MM.1S (cell line): ENCODE measurements at regions not wholly inside any gene's neighbourhood (a gene's known extent, or its start where the extent isn't known, plus 50 kb on each side); places are given as distances from the start of the nearest gene placed in this dataset.

Source experiments
- DNase-seq: peaks from one replicate; pipeline ENCODE4 v3.0.0-alpha.2; 2015
- H2AFZ ChIP-seq: fragments of 300-600 bp; sonication (generic); 2 replicates; pipeline ENCODE4 v1.6.0; 2016; ENCODE audit warnings: antibody characterized with exemption, low read length
- H3F3A ChIP-seq: fragments of 300-600 bp; sonication (generic); 2 replicates; pipeline ENCODE4 v1.6.1; 2016; ENCODE audit warnings: mild to moderate bottlenecking, antibody characterized with exemption, low read length, moderate library complexity, mixed read lengths; ENCODE audit not compliant: insufficient read depth
- H3K27ac ChIP-seq: fragments of 300-600 bp; sonication (generic); 2 replicates; pipeline ENCODE4 v1.5.1; 2016; ENCODE audit warnings: mild to moderate bottlenecking, low read length
- H3K27me3 ChIP-seq: fragments of 300-600 bp; sonication (generic); replicated peaks from 2 replicates; pipeline ENCODE4 v1.6.0; 2016; ENCODE audit warnings: low read length; ENCODE audit not compliant: insufficient read depth
- H3K36me3 ChIP-seq: fragments of 300-600 bp; sonication (generic); replicated peaks from 2 replicates; pipeline ENCODE4 v1.6.1; 2016; ENCODE audit warnings: mild to moderate bottlenecking, low read length, mixed read lengths; ENCODE audit not compliant: insufficient read depth
- H3K4me1 ChIP-seq: fragments of 300-600 bp; sonication (generic); 2 replicates; pipeline ENCODE4 v1.6.1; 2016; ENCODE audit warnings: low read length, mixed read lengths
- H3K4me2 ChIP-seq: fragments of 300-600 bp; sonication (generic); 2 replicates; pipeline ENCODE4 v1.6.0; 2016; ENCODE audit warnings: low read depth, low read length
- H3K4me3 ChIP-seq: fragments of 300-600 bp; sonication (generic); 2 replicates; pipeline ENCODE4 v1.5.1; 2016; ENCODE audit warnings: low read length, mixed read lengths
- H3K79me2 ChIP-seq: fragments of 300-600 bp; sonication (generic); 2 replicates; pipeline ENCODE4 v1.6.1; 2016; ENCODE audit warnings: mixed run types, low read length, mixed read lengths
- H3K9ac ChIP-seq: fragments of 300-600 bp; sonication (generic); 2 replicates; pipeline ENCODE4 v1.6.1; 2016; ENCODE audit warnings: low read length, mixed read lengths
- H3K9me2 ChIP-seq: fragments of 300-600 bp; sonication (generic); replicated peaks from 2 replicates; pipeline ENCODE4 v1.6.1; 2016; ENCODE audit warnings: mild to moderate bottlenecking, low read length, mixed read lengths; ENCODE audit not compliant: insufficient read depth
- H3K9me3 ChIP-seq: fragments of 300-600 bp; sonication (generic); replicated peaks from 2 replicates; pipeline ENCODE4 v1.6.1; 2016; ENCODE audit warnings: mild to moderate bottlenecking, low read length, mixed read lengths; ENCODE audit not compliant: insufficient read depth
- H4K20me1 ChIP-seq: fragments of 300-600 bp; sonication (generic); 2 replicates; pipeline ENCODE4 v1.6.1; 2016; ENCODE audit warnings: mild to moderate bottlenecking, low read length, moderate library complexity, mixed read lengths; ENCODE audit not compliant: insufficient read depth
- EZH2 ChIP-seq: fragments of 300-600 bp; sonication (generic); optimal IDR thresholded peaks from 2 replicates; pipeline ENCODE3; 2017; ENCODE audit warnings: low read depth, mild to moderate bottlenecking, antibody characterized with exemption, low read length, mixed read lengths
- EZH2phosphoT487 ChIP-seq: fragments of 300-600 bp; sonication (generic); IDR thresholded peaks from 2 replicates; pipeline ENCODE4 v1.6.1; 2018; ENCODE audit warnings: antibody characterized with exemption, low read length
- TF ChIP-seq, protein P1 (sequence below): fragments of 300-600 bp; sonication (generic); IDR thresholded peaks from 2 replicates; pipeline ENCODE4 v1.5.1; 2016; ENCODE audit warnings: antibody characterized with exemption, low read length, mixed read lengths

DNA sequence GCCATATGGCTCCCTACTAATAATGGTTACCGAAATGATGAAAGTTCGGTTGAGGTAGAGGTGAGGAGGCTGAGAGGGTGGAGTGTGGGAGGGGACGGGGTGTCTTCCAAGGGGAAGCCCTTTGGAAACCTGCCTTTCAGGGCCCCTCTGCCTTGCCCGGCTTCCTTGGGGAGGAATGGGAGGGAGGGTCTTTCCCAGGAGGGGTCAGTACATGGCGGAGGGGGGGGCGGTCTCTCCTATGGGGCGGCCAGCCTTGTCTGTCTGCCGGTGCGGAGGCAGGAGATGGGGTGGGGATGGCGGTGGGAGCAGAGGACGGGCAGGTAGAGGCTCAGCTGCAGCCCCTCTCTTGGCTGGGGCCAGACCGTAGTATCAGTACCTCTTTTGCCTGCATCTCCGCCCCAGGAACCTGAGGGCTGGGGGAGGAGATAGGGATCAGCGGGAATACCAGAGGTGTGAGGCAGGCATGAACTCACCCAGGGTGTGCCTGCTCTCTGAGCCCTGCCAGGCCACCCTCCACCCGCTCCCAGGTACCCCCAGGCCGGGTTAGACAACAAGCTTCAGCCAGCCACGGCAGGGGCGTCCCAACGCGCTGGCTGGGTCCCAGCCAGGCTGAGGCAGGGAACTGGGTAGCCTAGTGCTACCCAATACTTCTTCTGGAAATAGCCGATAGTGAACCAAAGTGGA lies 79.4 kb upstream of the POU3F1 start:
- Histone ChIP-seq H3K4me2 (no peak overlapping the region), H3K9ac (no peak overlapping the region), H3K36me3 (no peaks in the 10 kb centered on the region), H3K9me3 (no peaks in the 10 kb centered on the region), H3K4me3 (no peak overlapping the region), H3F3A (no peaks in the 10 kb centered on the region), H3K9me2 (no peaks in the 10 kb centered on the region), H4K20me1 (no peaks in the 10 kb centered on the region), H3K27me3 (no peaks in the 10 kb centered on the region), H3K79me2 (no peaks in the 10 kb centered on the region), H3K4me1 (no peaks in the 10 kb centered on the region), H2AFZ (no peak overlapping the region), H3K27ac (no peak overlapping the region)
- DNase-seq = no peak
- TF ChIP-seq EZH2phosphoT487 (no peak), EZH2 (no peak)
- TF ChIP-seq, protein P1, sequence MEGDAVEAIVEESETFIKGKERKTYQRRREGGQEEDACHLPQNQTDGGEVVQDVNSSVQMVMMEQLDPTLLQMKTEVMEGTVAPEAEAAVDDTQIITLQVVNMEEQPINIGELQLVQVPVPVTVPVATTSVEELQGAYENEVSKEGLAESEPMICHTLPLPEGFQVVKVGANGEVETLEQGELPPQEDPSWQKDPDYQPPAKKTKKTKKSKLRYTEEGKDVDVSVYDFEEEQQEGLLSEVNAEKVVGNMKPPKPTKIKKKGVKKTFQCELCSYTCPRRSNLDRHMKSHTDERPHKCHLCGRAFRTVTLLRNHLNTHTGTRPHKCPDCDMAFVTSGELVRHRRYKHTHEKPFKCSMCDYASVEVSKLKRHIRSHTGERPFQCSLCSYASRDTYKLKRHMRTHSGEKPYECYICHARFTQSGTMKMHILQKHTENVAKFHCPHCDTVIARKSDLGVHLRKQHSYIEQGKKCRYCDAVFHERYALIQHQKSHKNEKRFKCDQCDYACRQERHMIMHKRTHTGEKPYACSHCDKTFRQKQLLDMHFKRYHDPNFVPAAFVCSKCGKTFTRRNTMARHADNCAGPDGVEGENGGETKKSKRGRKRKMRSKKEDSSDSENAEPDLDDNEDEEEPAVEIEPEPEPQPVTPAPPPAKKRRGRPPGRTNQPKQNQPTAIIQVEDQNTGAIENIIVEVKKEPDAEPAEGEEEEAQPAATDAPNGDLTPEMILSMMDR = no peak

DNA sequence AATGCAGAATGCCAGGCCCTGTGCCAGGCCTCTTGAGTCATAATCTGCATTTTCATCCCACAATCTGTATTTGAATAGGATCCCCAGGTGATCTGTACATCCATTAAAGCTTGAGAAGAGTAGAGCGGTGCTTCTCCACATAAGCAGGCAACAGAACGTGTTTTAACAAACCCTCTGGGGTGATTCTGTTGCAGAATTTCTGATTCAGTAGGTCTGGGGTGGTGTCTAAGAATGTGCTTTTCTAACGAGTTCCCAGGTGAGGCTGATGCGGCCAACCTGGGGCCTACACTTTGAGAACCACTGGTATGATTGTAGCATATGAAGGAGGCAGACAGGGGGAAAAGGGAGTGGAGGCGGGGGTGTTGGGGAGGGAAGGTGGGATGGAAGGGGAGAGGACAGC lies 78.4 kb upstream of the POU3F1 start:
- Histone ChIP-seq H3K36me3 (no peaks in the 10 kb centered on the region), H3K4me1 (no peaks in the 10 kb centered on the region)
- TF ChIP-seq, protein P1 = no peak
- TF ChIP-seq EZH2 = no peak
- no peak for TF ChIP-seq EZH2phosphoT487

DNA sequence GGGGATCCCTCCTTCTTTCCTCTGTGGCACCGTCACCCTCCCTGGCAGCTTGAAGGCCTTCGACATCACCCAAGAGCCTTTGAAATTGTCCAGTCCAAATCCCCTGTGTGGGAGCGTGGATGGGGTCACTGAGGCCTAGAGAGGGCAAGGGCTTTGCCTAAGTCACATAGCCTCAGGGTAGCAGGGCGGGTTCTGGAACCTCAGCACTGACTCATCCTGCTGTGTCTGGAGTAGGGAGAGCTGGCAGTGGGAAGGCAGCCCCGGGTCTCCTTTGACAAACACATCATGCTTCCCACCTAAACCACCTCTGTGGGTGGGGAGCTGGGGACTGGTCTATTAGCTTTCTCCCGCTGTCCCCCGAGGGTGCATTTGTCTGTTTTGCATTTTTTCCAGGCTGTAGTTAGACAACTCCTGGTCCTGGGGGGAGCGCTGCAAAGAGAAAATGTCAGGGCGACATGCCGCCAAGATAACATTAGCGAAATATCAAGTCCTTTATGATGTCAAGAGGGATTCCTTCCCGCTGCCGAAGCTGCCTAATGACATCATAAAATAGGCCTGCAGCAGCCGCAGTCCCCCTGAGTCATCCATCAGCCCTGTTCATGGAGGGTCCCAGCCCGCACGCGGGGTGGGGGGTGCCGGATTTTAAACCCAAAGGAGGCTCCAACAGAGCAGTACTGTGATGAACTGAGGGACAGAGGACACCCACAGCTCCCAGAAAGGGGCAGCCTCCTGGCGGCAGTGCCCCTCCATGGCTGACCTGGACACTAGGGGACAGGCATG lies 77.0 kb upstream of the POU3F1 start:
- DNase-seq = no peak
- no peaks in the 10 kb centered on the region for H4K20me1 ChIP-seq
- H3K4me3 ChIP-seq = no peak overlapping the region
- H3K27ac ChIP-seq = no peak overlapping the region
- H3F3A ChIP-seq = no peaks in the 10 kb centered on the region
- no peaks in the 10 kb centered on the region for H3K4me1 ChIP-seq
- no peaks in the 10 kb centered on the region for H3K9me3 ChIP-seq
- no peaks in the 10 kb centered on the region for H3K36me3 ChIP-seq
- no peak overlapping the region for H2AFZ ChIP-seq
- TF ChIP-seq, protein P1 = no peak
- TF ChIP-seq EZH2 = no peak
- no peak for TF ChIP-seq EZH2phosphoT487
- H3K27me3 ChIP-seq = no peaks in the 10 kb centered on the region
- no peaks in the 10 kb centered on the region for H3K9me2 ChIP-seq
- H3K4me2 ChIP-seq = no peak overlapping the region
- no peaks in the 10 kb centered on the region for H3K79me2 ChIP-seq
- no peak overlapping the region for H3K9ac ChIP-seq

More for the DNA sequence above, 78.4 kb upstream of the POU3F1 start:
- H3K4me3 ChIP-seq = no peak overlapping the region
- no peaks in the 10 kb centered on the region for H3F3A ChIP-seq
- no peaks in the 10 kb centered on the region for H3K27me3 ChIP-seq
- no peaks in the 10 kb centered on the region for H3K79me2 ChIP-seq
- no peaks in the 10 kb centered on the region for H3K9me3 ChIP-seq
- H3K27ac ChIP-seq = no peak overlapping the region
- H3K9me2 ChIP-seq = no peaks in the 10 kb centered on the region
- no peak overlapping the region for H2AFZ ChIP-seq
- DNase-seq = no peak
- no peak overlapping the region for H3K4me2 ChIP-seq
- no peak overlapping the region for H3K9ac ChIP-seq
- no peaks in the 10 kb centered on the region for H4K20me1 ChIP-seq
